Naive thymus-derived CD4-positive, alpha-beta T cell (primary cell): ENCODE measurements at regions not wholly inside any gene's neighbourhood (a gene's known extent, or its start where the extent isn't known, plus 50 kb on each side); places are given as distances from the start of the nearest gene placed in this dataset.

ENCODE experiments used
- ATAC-seq: fragments of 150-1000 bp; cut with Tn5 transposase; 2 replicates; pipeline ENCODE4 v1.10.0; 2021; ENCODE audit warnings: mild to moderate bottlenecking, moderate library complexity
- CTCF ChIA-PET: fragments of 350-600 bp; sonication (Branson Sonifier 250); formaldehyde crosslinking; loops from one replicate; lab custom pipeline; 2021; ENCODE audit warnings: antibody characterized with exemption; lab: Charles Lee
- POLR2A ChIA-PET: fragments of 350-600 bp; sonication (Branson Sonifier 250); formaldehyde crosslinking; loops from one replicate; lab custom pipeline; 2021; ENCODE audit warnings: antibody characterized with exemption, inconsistent platforms; lab: Charles Lee
- DNase-seq, 9 donors: peaks; one replicate each; pipeline versions ENCODE4 v3.0.0 to v3.0.0-alpha.2; 2020 to 2022; ENCODE audit warnings: mixed read lengths in 1 of 9
- H3K27ac ChIP-seq: one replicate; pipeline ENCODE4 v1.7.0; 2013; ENCODE audit warnings: mild to moderate bottlenecking, low read depth, low read length, moderate library complexity
- H3K27me3 ChIP-seq, 2 donors: one replicate each; pipeline ENCODE4 v1.7.0; 2013; ENCODE audit warnings: low read length in 2 of 2, mild to moderate bottlenecking in 2 of 2, moderate library complexity in 2 of 2; ENCODE audit not compliant: control insufficient read depth in 2 of 2, insufficient read depth in 2 of 2
- H3K36me3 ChIP-seq, 3 experiments: 1 replicate in 2 of 3; 2 replicates in 1 of 3; pipeline ENCODE4 v1.7.0; 2013; ENCODE audit warnings: low read length in 3 of 3, mild to moderate bottlenecking in 3 of 3, moderate library complexity in 1 of 3; ENCODE audit not compliant: insufficient read depth in 3 of 3, control insufficient read depth in 2 of 3
- H3K4me1 ChIP-seq, 2 donors: one replicate each; pipeline ENCODE4 v1.7.0; 2013; ENCODE audit warnings: low read length in 2 of 2, mild to moderate bottlenecking in 2 of 2, moderate library complexity in 1 of 2; ENCODE audit not compliant: control insufficient read depth in 2 of 2, insufficient read depth in 2 of 2
- H3K4me3 ChIP-seq: 2 replicates; pipeline ENCODE4 v1.7.0; 2013; ENCODE audit warnings: mild to moderate bottlenecking, low read length
- H3K9me3 ChIP-seq, 3 experiments: 1 replicate in 2 of 3; 2 replicates in 1 of 3; pipeline ENCODE4 v1.7.0; 2013; ENCODE audit warnings: low read length in 3 of 3; ENCODE audit not compliant: control insufficient read depth in 2 of 3
- H3K27ac Mint-ChIP-seq, 9 donors: one replicate each; pipeline ENCODE4 v1.8.0; 2020 to 2022; ENCODE audit warnings: mixed read lengths in 9 of 9, mild to moderate bottlenecking in 8 of 9, moderate library complexity in 5 of 9, inconsistent platforms in 2 of 9
- H3K27me3 Mint-ChIP-seq, 5 donors: one replicate each; pipeline ENCODE4 v1.8.0; 2021 to 2022; ENCODE audit warnings: mixed read lengths in 5 of 5, mild to moderate bottlenecking in 1 of 5
- H3K36me3 Mint-ChIP-seq, 5 donors: one replicate each; pipeline ENCODE4 v1.8.0; 2020 to 2022; ENCODE audit warnings: mixed read lengths in 5 of 5, mild to moderate bottlenecking in 3 of 5, inconsistent platforms in 1 of 5
- H3K4me1 Mint-ChIP-seq, 7 donors: one replicate each; pipeline ENCODE4 v1.8.0; 2020 to 2022; ENCODE audit warnings: mixed read lengths in 7 of 7, mild to moderate bottlenecking in 3 of 7, inconsistent platforms in 1 of 7
- H3K4me3 Mint-ChIP-seq, 10 donors: one replicate each; pipeline ENCODE4 v1.8.0; 2020 to 2022; ENCODE audit warnings: mild to moderate bottlenecking in 10 of 10, mixed read lengths in 10 of 10, moderate library complexity in 6 of 10, inconsistent platforms in 2 of 10
- H3K9me3 Mint-ChIP-seq, 11 donors: one replicate each; pipeline ENCODE4 v1.8.0; 2020 to 2022; ENCODE audit warnings: mixed read lengths in 11 of 11, mild to moderate bottlenecking in 4 of 11, inconsistent platforms in 1 of 11, moderate library complexity in 1 of 11
- intact Hi-C, 2 donors: fragments of 100-400 bp; cut with micrococcal nuclease; formaldehyde crosslinking; loops; one replicate each; pipeline ENCODE4 v1.15.1; 2023

GRCh38 chr7:97671571-97671970 lies 60.3 kb upstream of the TAC1 start:
- H3K36me3 Mint-ChIP-seq = no peaks in the 10 kb centered on the region
- CTCF ChIA-PET = no interaction called here
- DNase-seq (no peak), ATAC-seq (no peak)
- H3K27me3 Mint-ChIP-seq = peaks cover 4 to 22% (median 13%) of the 10 kb centered on the region in 5 donors
- POLR2A ChIA-PET = no interaction called here
- H3K27ac Mint-ChIP-seq = no peak overlapping the region
- H3K9me3 ChIP-seq = no peaks in the 10 kb centered on the region
- no peaks in the 10 kb centered on the region for H3K36me3 ChIP-seq
- no peaks in the 10 kb centered on the region for H3K27me3 ChIP-seq
- intact Hi-C loops = no loop called here
- H3K4me1 Mint-ChIP-seq = no peaks in the 10 kb centered on the region
- no peaks in the 10 kb centered on the region for H3K4me1 ChIP-seq
- no peak overlapping the region for H3K4me3 ChIP-seq
- no peak overlapping the region for H3K4me3 Mint-ChIP-seq
- H3K27ac ChIP-seq = no peak overlapping the region
- H3K9me3 Mint-ChIP-seq = peaks cover 0 to 2% (median 0%) of the 10 kb centered on the region in 11 donors

GRCh38 chr7:97680622-97681021 lies 51.3 kb upstream of the TAC1 start:
- no peaks in the 10 kb centered on the region for H3K36me3 ChIP-seq
- no peaks in the 10 kb centered on the region for H3K9me3 ChIP-seq
- Mint-ChIP-seq H3K27ac (no peak overlapping the region), H3K4me3 (no peak overlapping the region), H3K4me1 (no peaks in the 10 kb centered on the region), H3K27me3 (peaks cover 0 to 25% (median 10%) of the 10 kb centered on the region in 5 donors), H3K9me3 (peaks cover 0 to 6% (median 0%) of the 10 kb centered on the region in 11 donors), H3K36me3 (no peaks in the 10 kb centered on the region)
- no peak for DNase-seq
- intact Hi-C loops = no loop called here
- no peak overlapping the region for H3K4me3 ChIP-seq
- H3K27me3 ChIP-seq = no peaks in the 10 kb centered on the region
- CTCF ChIA-PET = no interaction called here
- H3K4me1 ChIP-seq = no peaks in the 10 kb centered on the region
- POLR2A ChIA-PET = no interaction called here
- H3K27ac ChIP-seq = no peak overlapping the region
- ATAC-seq = no peak
